ENCODE measurements at regions not wholly inside any gene's neighbourhood (a gene's known extent, or its start where the extent isn't known, plus 50 kb on each side); places are given as distances from the start of the nearest gene placed in this dataset.

GRCh38 chr3:20914310-20914709, 728.3 kb upstream of the SGO1 start:
- no peak for TF ChIP-seq POLR2AphosphoS5 (IDR thresholded peaks at IDR 0.05; ENCODE audit: low read depth, low read length)
- TF ChIP-seq SP4 (IDR thresholded peaks at IDR 0.05; ENCODE audit: low read length), result no peak
- no peak for TF ChIP-seq KDM4A (IDR thresholded peaks at IDR 0.05; ENCODE audit: low read depth, low read length, severe bottlenecking)
